Epithelial cell of proximal tubule (primary cell): ENCODE measurements at regions not wholly inside any gene's neighbourhood (a gene's known extent, or its start where the extent isn't known, plus 50 kb on each side); places are given as distances from the start of the nearest gene placed in this dataset.

Experiments used
- DNase-seq: peaks from one replicate; pipeline ENCODE4 v3.0.0-alpha.2; 2011; ENCODE audit warnings: low read depth
- H3K4me3 ChIP-seq: 2 replicates; pipeline ENCODE4 v1.5.1; 2011; ENCODE audit warnings: low read depth, mild to moderate bottlenecking, low read length
- TF ChIP-seq, protein P1 (sequence below): conservative IDR thresholded peaks from 2 replicates; pipeline ENCODE4 v1.5.1; 2012; ENCODE audit warnings: low read depth, mild to moderate bottlenecking, low read length

DNA sequence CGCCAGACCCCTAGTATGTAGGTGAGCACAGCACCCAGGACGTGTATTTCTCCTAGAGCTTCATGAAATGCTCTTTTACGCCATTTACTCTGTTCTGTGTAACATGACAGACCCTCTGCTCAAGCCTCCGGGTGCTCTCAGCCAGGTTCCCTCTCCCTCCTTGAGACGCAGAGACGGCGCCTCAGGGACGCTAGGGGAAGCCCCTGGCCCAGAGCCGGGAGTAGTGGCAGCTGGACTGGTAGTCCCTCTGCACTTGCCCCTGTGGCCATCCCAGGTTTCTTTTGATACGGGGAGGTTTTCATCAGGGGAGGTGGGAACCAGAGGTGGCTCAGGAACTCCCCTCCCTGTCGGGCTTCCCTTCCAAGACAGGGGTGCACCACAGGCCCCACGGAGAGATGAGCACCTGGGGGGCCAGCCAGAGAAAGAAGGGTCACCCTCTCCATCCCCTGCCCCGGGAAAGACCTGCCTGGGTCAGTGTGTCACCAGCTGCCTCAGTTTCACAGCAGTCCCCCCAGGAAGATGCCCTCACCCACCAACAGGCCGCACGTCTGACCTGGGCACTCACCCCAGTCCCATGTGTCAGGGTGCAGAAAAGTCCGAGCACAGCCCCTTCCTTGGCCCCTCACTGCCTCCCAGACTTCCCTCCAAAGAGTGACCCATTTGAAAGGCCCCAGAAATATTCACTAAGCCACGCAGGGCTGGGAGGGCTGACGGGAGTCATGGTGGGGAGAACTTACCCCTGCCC is 58.1 kb upstream of the AFDN start:
- H3K4me3 ChIP-seq: no peak overlapping the region
- TF ChIP-seq, protein P1, sequence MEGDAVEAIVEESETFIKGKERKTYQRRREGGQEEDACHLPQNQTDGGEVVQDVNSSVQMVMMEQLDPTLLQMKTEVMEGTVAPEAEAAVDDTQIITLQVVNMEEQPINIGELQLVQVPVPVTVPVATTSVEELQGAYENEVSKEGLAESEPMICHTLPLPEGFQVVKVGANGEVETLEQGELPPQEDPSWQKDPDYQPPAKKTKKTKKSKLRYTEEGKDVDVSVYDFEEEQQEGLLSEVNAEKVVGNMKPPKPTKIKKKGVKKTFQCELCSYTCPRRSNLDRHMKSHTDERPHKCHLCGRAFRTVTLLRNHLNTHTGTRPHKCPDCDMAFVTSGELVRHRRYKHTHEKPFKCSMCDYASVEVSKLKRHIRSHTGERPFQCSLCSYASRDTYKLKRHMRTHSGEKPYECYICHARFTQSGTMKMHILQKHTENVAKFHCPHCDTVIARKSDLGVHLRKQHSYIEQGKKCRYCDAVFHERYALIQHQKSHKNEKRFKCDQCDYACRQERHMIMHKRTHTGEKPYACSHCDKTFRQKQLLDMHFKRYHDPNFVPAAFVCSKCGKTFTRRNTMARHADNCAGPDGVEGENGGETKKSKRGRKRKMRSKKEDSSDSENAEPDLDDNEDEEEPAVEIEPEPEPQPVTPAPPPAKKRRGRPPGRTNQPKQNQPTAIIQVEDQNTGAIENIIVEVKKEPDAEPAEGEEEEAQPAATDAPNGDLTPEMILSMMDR: no peak
- no peak for DNase-seq

DNA sequence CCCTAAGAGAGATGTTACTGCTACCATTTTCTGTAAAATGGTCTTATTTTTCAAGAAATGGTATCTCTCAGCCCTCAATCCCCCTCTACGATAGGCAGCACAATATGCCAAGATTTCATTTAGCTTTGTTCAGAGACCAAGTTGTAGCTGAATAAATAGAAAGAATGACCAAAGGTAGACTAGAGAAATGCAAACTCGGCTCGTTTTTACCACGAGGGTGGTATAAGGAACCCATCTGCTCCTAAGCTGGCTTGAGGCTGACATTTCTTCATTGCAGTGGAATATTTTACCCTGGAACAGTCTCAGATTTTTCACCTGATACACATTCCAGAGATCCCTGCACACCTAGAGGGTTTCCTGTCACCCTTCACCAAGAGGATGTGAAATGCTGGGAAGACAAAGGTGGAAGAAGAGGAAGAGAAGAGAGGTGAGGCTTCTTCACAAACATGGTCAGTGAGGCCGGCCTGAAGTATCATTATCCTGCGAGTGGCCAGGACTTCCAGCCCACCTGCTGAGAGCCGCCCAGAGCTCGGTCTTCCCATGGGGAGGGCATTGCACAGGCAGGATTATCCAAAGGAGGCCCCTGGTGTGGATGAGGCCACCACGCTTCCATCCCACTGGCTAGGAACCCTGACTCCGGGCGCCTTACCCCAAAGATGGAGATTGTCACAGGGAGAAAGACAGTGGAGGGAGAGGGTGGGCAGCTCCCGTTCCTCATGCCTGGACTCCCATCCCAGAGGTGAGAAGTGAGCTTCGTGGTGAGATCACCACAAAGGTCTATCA is 57.1 kb upstream of the AFDN start:
- DNase-seq: no peak
- TF ChIP-seq, protein P1: no peak
- H3K4me3 ChIP-seq: no peak overlapping the region

DNA sequence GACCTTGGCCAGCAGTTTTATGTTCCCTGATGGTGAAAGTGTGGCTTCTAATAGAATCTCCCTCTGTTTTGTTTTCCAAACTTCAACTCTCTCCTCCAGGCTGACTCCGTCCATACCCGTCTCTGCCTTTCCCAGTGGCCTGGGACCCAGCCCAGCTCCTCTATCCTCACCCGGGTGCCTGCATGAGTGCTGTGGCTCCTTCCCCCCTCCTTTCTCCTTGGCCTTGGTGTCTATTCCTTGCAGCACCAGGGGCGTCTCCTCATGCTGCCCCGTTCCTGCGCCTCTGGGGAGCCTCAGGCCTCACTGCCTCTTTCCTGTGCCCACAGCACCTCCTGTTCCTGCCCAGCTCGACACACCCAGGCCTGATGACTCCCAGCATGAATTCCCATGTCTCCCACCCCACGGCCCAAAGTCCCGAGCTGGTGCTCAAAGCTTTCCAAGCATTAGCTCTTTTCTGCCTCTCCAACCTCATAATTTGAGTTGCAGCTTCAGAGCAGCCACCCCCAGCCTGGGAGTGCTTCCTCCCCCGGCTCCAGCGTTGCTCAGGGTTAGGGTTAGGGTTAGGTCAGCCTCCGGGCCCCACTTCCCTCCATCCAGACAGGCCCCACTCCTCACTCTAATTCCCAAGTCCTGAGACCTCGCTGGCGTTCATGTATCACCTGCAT is 56.3 kb upstream of the AFDN start:
- H3K4me3 ChIP-seq: no peak overlapping the region
- TF ChIP-seq, protein P1: no peak
- no peak for DNase-seq

DNA sequence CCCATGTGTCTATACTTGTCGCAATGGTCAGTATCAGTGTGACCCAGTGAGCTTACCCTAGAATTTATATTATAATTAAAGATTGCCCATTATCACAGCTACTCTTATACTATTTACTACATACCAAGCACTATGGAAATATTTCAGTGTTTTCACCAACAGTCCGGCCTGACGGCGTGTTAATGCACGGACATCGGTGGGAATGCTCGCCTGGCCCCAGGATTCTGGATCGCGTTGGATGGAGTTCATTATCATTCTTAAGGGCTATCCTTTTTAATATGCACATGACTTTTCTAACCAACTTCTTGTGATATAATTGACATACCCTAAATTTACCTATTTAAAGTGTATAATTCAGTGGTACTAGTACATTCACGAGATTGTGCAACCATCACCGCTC is 51.8 kb upstream of the AFDN start:
- TF ChIP-seq, protein P1: no peak
- no peak overlapping the region for H3K4me3 ChIP-seq
- DNase-seq: no peak

DNA sequence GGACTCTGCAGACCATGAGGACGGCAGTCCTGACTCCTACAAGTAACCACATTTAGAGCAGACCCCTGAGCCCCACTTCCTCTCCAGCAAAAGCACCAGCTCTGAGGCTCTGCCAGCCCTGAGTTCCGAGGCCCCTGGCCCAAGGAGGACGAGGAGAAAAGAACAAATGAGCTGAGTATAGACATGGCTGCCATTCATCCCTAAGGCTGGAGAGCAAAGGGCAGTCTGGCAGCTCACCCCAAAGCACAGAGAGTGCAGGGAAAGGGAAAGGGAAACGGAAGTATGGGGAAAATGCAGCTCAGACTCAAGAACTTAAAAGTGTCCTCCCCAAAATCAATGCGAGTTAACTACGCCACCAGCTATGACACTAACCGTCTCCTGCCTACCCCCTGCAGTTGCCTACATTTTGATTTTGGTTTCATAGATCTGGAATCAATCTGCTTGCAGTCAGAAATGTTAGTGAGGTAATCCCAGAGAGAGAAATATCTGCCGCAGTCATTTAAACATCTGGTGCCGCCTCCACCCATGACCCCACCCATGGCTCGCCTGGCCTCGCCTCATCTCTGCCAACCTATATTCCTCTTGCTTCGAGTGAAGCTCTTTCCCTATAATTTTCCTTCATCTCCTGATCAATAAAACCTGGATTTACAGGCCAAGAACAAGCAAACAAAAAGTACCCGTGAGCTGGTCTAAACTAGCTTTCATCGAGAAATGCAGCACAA is 49.6 kb upstream of the AFDN start:
- no peak overlapping the region for H3K4me3 ChIP-seq
- no peak for DNase-seq
- TF ChIP-seq, protein P1: no peak
